ENCODE measurements at regions not wholly inside any gene's neighbourhood (a gene's known extent, or its start where the extent isn't known, plus 50 kb on each side); places are given as distances from the start of the nearest gene placed in this dataset.
"Not testable (repeated sequence)": the region's sequence is repeated elsewhere in the genome, so short reads cannot be mapped to it uniquely, and the experiment has no call there.

GRCh38 chr4:159410076-159410777 lies 307.3 kb downstream of the RAPGEF2 start:
- DNase-seq = no peak

DNA sequence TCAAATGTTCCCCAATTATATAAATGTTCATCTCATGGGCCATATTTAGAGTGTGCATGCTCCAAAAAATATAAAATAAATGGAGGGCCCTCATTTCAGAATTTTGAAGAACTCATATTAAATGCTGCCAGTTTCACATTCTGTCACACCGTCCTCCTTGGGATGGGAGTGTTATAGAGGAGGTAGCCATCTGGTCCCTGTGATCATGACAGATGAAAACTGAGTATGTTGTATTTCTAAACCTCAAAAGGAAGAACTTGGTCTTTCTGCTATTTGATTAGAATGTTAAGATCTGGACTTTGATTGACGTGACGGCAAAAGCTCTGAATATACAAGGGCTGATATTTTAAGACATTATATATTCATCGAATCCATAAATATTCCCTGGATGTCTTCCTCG lies 308.0 kb downstream of the RAPGEF2 start:
- DNase-seq = no peak

GRCh38 chr4:159413306-159413943 lies 310.5 kb downstream of the RAPGEF2 start:
- DNase-seq = no peak

- no peak for DNase-seq
These were observed 311.4 kb downstream of the RAPGEF2 start for GRCh38 chr4:159414305-159414704.

GRCh38 chr4:159416073-159416472 lies 313.2 kb downstream of the RAPGEF2 start:
- no peak for DNase-seq

- DNase-seq = no peak
These were observed 314.1 kb downstream of the RAPGEF2 start for GRCh38 chr4:159416996-159417395.

DNA sequence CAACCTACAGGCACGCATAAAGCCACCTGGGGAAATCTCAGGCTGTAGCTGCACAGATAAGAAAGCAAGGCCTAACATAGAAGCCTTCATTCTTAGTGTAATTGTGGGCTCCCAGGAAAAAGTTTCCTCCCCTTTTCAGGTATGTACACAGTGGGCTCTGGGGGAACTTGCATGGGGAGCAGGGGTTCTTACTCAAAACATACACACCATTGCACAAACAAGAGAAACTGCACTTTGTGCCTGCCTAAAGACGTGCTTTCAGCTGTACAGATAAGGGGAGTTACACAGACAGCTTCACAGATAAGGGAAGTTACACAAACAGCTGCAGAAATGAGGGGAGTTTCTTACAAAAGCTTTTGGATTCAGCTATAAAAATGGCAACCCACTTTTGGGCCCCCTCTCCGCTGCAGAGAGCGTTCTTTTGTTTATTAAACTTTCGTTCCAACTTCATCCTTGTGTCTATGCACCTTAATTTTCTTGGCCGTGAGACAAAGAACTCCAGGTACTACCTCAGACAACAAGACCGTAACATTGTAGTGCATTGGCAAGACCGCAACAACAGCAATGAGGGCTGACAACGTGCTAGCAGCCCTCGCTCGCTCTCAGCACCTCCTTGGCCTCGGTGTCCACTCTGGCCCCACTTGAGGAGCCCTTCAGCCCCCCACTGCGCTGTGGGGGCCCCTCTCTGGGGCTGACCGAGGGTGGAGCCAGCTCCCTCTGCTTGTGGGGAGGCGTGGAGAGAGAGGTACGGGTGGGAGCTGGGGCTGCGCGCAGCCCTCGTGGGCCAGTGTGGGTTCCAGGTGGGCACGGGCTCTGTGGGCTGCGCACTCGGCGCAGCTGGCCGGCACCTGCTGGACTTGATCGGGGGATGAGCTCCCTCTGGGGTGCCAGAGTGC lies 317.5 kb downstream of the RAPGEF2 start:
- no peak for DNase-seq

DNA sequence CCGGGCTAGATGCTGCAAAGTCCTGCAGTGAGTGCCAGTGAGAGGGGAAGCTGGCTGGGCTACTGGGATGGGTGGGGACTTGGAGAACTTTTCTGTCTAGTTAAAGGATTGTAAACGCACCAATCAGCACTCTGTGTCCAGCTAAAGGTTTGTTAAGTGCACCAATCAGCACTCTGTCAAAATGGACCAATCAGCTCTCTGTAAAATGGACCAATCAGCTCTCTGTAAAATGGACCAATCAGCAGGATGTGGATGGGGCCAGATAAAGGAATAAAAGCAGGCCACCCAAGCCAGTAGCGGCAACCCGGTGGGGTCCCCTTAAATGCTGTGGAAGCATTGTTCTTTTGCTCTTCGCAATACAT lies 318.2 kb downstream of the RAPGEF2 start:
- DNase-seq = not testable (repeated sequence)

- DNase-seq = no peak
These were observed 319.1 kb downstream of the RAPGEF2 start for GRCh38 chr4:159422019-159422418.

- DNase-seq = no peak
These were observed 319.7 kb downstream of the RAPGEF2 start for GRCh38 chr4:159422626-159423025.

DNA sequence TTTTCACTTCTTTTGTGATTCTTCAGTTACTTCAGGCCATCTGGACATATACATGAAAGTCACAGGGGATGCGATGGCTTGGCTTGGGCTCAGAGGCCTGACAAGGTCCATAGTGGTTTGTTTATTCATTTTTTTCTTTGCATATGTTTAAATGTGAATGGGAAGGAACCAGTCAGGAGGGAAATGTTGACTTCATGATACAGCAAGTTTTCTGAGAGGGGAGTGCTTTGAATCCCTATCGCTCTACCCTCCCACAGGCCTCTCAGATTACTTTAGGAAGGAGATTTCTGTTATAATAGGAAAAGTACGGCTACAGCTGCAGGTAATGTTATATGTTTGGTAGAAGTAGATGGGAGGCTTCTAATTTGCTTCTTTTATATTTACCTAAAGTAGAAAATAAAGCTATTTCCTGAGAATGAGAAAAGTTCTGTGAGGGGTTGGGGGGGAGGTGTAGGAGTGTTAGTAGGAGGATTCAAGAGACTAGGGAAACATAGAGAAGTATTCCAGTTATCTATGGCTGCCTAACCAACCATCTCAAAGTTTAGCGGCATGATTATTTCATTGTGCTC lies 322.9 kb downstream of the RAPGEF2 start:
- peak; percentile 97 for DNase-seq

- no peak for DNase-seq
These were observed 325.4 kb downstream of the RAPGEF2 start for GRCh38 chr4:159428293-159428692.

- DNase-seq = peak; percentile 66
These were observed 326.3 kb downstream of the RAPGEF2 start for GRCh38 chr4:159428975-159429692.

- DNase-seq = peak; percentile 36
These were observed 326.8 kb downstream of the RAPGEF2 start for GRCh38 chr4:159429693-159430035.

DNA sequence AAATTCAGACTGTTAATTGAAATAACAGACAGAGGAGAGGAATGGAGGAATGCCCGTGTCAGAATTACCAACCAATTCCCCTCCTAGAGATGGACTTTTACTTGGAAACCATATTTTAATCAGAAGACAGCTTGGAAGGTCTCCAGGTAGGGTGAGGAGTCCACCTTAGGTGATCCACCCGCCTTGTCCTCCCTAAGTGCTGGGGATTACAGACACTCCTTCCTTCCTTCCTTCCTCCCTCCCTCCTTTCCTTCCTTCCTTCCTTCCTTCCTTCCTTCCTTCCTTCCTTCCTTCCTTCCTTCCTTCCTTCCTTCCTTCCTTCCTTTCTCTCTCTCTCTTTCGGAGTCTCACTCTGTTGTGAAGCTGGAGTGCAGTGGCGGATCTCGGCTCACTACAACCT lies 328.0 kb downstream of the RAPGEF2 start:
- no peak for DNase-seq

DNA sequence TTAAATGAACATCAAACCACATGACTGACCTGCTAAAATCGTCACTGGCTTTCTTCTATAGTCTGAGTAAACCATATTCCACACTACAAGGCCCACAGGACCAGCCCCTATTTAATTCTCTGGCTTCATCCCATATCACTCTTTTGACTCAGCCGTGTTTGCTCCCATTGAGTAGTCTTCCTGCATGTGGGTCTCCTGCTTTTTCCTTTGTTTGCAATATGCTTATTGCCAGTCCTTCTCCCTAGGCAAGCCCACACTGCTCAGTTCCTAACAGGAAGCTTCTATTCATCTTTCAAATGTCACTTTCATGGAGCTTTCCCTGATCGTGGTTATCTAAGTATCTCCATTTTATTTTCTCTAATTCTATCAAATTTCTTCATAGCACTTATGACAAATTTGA lies 329.6 kb downstream of the RAPGEF2 start:
- DNase-seq = no peak

DNA sequence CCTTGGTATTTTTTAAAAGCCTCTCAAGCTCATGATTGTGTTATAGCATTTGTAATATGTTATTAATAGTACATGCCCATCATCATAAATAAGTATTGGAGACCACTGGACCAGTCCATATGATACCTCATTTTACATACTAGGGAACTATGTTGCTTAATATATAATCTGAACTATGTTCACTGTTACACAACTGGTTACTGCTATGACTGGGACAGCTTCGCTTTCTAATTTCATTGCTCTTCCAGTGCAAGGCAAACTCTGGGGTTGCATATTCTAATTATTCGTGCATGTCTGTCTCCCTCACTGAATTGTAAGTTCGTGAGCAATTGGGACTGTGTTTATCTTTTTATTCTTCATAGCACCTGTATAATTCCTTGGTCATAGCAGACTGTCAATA lies 330.5 kb downstream of the RAPGEF2 start:
- DNase-seq = no peak

DNA sequence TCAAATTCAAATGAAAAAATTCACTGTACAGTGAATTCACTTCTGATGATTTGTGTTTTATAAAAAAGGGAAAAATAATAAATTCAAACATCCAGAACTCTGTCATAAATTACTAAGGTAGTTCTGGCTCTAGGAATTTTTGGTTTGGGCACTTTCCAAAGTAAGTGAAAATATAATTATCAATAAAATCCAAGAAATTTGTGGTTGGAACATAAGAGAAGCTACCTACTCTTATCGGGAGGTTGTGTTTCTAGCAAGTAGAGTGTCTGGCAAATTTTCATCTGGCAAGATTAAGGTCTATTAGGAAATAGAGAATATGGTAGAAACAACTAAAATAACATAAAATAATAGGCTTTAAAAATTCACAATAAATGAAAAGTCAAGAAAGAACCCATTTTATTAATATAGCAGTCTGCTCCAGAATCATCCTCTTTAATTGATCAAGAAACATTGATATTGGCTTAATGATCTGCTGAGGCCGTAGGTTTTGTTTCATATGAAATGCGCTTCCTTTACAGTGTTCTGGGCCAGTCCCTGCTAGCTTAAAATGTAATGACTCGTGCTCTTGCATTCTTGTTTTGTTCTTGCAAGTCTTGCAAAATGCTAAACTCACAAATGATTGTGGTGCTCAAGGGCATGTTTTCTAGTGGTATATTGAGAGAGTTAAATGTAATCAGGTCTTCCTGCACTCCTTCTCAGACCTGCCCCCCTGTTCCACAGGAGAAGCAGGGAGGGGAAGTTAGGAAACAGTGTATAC lies 331.4 kb downstream of the RAPGEF2 start:
- DNase-seq = no peak

DNA sequence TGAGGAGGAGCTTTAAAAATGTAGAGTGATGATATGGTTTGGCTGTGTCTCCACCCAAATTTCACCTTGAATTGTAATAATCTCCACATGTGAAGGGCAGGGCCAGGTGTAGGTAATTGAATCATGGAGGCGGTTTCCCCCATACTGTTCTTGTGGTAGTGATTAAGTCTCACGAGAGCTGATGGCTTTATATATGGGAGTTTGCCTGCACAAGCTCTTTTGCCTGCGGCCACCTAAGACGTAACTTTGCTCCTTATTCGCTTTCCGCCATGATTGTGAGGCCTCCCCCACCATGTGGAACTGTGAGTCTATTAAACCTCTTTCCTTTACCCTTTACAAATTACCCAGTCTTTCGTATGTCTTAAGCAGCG lies 332.0 kb downstream of the RAPGEF2 start:
- DNase-seq = no peak

GRCh38 chr4:159435561-159436023 lies 332.7 kb downstream of the RAPGEF2 start:
- DNase-seq = no peak

DNA sequence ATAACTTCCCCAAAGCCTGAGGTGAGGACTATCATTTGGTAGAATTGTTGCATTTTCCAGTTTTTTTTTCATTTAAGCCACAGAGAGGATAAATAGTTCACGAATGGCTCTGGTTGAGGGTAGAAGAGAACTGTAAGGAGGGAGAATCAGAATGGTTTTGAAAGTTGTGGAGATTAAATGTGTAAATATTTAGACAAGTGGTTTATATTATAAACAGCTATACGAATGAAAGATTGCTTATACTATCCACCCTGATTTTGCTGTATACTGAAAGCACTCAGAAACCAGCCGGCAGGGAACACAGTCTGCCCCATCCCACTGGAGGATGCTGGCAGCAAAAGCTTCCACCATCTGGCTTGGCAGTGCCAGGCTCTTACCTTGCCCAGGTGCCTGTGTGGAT lies 341.1 kb downstream of the RAPGEF2 start:
- no peak for DNase-seq

GRCh38 chr4:159444678-159445077 lies 341.8 kb downstream of the RAPGEF2 start:
- DNase-seq = no peak

Measured in NCI-H526 treated with DMSO at 0.1 percent for 48 hours (cell line).